ENCODE measurements at regions not wholly inside any gene's neighbourhood (a gene's known extent, or its start where the extent isn't known, plus 50 kb on each side); places are given as distances from the start of the nearest gene placed in this dataset.

DNA sequence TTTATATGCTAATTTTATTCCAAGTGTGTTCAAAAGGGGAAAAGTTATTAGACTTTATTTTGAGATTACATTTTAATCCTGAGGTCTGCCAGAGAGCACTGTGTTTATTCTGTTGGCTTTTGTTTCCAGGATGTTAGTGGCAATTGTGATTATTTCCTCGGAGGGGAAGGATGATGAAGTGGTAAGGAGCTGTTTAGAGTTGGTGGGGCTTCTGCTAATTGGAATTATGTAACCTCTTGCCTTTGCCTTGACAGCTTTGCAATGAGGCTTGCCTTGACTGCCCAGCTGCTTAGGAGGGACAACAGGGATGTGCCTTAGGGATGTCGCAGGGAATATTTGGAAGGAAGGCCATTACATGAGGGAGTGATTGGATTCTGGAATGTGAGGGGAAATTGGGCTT, 89.7 kb upstream of the E2F8 start:
- Histone ChIP-seq H3K4me3 (no peak overlapping the region), H3K27ac (ENCODE audit: low read depth in 1 of 2, low read length in 1 of 2) (no peak overlapping the region), H3K4me1 (ENCODE audit: control insufficient read depth in 5 of 5, insufficient read depth in 5 of 5, low read length in 5 of 5) (peaks cover 0 to 26% (median 3%) of the 10 kb centered on the region in 5 donors), H3K36me3 (ENCODE audit: control insufficient read depth in 4 of 4, insufficient read depth in 4 of 4, low read length in 4 of 4) (no peaks in the 10 kb centered on the region), H3K9ac (ENCODE audit: insufficient read depth in 1 of 2, low read length in 2 of 2) (no peak overlapping the region), H3K9me3 (ENCODE audit: control insufficient read depth in 4 of 4, insufficient read depth in 3 of 4, low read length in 3 of 4) (no peaks in the 10 kb centered on the region), H3K27me3 (ENCODE audit: control insufficient read depth in 3 of 3, insufficient read depth in 3 of 3, low read length in 2 of 3) (peaks cover 0 to 37% (median 34%) of the 10 kb centered on the region in 3 donors)
- WGBS, 2 donors: 28 to 29% methylated on average over 2 of the region's 2 CpGs
- TF ChIP-seq, protein P1, sequence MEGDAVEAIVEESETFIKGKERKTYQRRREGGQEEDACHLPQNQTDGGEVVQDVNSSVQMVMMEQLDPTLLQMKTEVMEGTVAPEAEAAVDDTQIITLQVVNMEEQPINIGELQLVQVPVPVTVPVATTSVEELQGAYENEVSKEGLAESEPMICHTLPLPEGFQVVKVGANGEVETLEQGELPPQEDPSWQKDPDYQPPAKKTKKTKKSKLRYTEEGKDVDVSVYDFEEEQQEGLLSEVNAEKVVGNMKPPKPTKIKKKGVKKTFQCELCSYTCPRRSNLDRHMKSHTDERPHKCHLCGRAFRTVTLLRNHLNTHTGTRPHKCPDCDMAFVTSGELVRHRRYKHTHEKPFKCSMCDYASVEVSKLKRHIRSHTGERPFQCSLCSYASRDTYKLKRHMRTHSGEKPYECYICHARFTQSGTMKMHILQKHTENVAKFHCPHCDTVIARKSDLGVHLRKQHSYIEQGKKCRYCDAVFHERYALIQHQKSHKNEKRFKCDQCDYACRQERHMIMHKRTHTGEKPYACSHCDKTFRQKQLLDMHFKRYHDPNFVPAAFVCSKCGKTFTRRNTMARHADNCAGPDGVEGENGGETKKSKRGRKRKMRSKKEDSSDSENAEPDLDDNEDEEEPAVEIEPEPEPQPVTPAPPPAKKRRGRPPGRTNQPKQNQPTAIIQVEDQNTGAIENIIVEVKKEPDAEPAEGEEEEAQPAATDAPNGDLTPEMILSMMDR (IDR thresholded peaks at IDR 0.05; ENCODE audit: control extremely low read depth, extremely low read depth): no peak
- ATAC-seq (ENCODE audit: insufficient read depth, low FRiP score) (no peak), DNase-seq (peak; percentile 55 to 91 (median 88))

DNA sequence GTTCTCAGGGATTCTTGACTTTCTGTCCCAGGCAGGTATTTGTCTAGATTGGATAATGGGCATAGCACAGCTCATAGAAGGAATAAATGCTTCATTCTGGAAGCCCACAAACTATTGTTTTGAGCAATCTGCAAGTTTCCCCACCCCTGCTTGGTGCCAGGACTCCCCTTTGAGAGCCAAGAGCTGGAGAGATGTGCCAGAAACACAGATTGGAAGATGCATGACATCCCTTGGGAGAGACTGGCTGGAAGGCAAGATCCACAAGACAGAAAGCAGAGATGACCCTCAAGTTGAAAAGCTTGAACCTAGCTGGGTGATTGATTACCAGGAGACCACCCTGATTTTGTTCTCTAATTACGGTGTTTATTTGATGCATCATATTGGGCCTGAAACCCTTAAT, 89.2 kb upstream of the E2F8 start:
- peak; percentile 68 to 78 (median 78) for DNase-seq
- Histone ChIP-seq H3K4me3 (no peak overlapping the region), H3K27ac (ENCODE audit: low read depth in 1 of 2, low read length in 1 of 2) (no peak overlapping the region), H3K4me1 (ENCODE audit: control insufficient read depth in 5 of 5, insufficient read depth in 5 of 5, low read length in 5 of 5) (peaks cover 0 to 26% (median 3%) of the 10 kb centered on the region in 5 donors), H3K9ac (ENCODE audit: insufficient read depth in 1 of 2, low read length in 2 of 2) (no peak overlapping the region), H3K27me3 (ENCODE audit: control insufficient read depth in 3 of 3, insufficient read depth in 3 of 3, low read length in 2 of 3) (peaks cover 0 to 37% (median 30%) of the 10 kb centered on the region in 3 donors), H3K9me3 (ENCODE audit: control insufficient read depth in 4 of 4, insufficient read depth in 3 of 4, low read length in 3 of 4) (no peaks in the 10 kb centered on the region), H3K36me3 (ENCODE audit: control insufficient read depth in 4 of 4, insufficient read depth in 4 of 4, low read length in 4 of 4) (no peaks in the 10 kb centered on the region)
- TF ChIP-seq, protein P1 (IDR thresholded peaks at IDR 0.05; ENCODE audit: control extremely low read depth, extremely low read depth): no peak
- 87 to 88% methylated on average over 1 of the region's 1 CpG for WGBS, 2 donors
- no peak for ATAC-seq (ENCODE audit: insufficient read depth, low FRiP score)

DNA sequence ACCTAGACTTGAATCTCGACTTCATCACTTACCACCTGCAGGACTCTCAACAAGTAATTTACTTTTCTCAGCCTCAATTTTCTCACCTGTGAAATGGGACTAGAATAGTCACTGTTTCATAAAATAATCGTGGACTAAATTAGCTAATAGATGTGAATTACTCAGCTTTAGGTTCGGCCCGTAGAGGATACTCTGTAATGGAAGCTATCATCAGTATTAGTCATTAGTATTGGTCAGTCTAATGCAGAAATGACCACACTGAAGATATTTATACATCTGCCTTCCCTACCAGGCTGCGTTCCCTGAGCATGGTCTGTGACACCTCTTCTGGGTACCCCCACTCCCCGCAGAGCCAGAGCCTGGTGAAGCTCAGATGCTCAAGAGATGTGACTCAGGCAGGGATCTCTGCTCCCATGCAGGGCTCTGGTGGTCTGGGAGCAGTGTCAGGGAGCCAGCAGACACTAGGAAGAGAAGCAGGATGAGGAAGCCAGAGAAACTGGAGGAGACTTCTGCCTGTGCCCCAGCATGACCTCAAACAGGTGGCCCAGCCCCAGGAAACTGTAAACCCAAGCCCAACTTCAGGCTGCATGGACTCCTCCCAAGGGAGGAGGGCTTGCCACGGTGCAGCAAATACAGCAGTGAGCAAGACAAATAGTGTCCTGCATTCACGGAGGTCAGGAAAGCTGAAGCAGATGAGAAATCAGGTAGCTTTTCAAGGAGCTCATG, 88.0 kb upstream of the E2F8 start:
- DNase-seq (no peak), ATAC-seq (ENCODE audit: insufficient read depth, low FRiP score) (no peak)
- Histone ChIP-seq H3K27me3 (ENCODE audit: control insufficient read depth in 3 of 3, insufficient read depth in 3 of 3, low read length in 2 of 3) (peaks cover 0 to 36% (median 28%) of the 10 kb centered on the region in 3 donors), H3K4me1 (ENCODE audit: control insufficient read depth in 5 of 5, insufficient read depth in 5 of 5, low read length in 5 of 5) (peaks cover 0 to 26% (median 3%) of the 10 kb centered on the region in 5 donors), H3K27ac (ENCODE audit: low read depth in 1 of 2, low read length in 1 of 2) (no peak overlapping the region), H3K9me3 (ENCODE audit: control insufficient read depth in 4 of 4, insufficient read depth in 3 of 4, low read length in 3 of 4) (no peaks in the 10 kb centered on the region), H3K36me3 (ENCODE audit: control insufficient read depth in 4 of 4, insufficient read depth in 4 of 4, low read length in 4 of 4) (no peaks in the 10 kb centered on the region), H3K4me3 (no peak overlapping the region), H3K9ac (ENCODE audit: insufficient read depth in 1 of 2, low read length in 2 of 2) (no peak overlapping the region)
- 71 to 73% methylated on average over 8 of the region's 8 CpGs for WGBS, 2 donors
- TF ChIP-seq, protein P1 (IDR thresholded peaks at IDR 0.05; ENCODE audit: control extremely low read depth, extremely low read depth): no peak

Measured in lung (tissue), 11 donors.